Left kidney (tissue), 1 donor: ENCODE measurements at regions not wholly inside any gene's neighbourhood (a gene's known extent, or its start where the extent isn't known, plus 50 kb on each side); places are given as distances from the start of the nearest gene placed in this dataset.
A peak's percentile ranks its signal among the peaks of the same experiment; 100 is the strongest.

Experiments used
- DNase-seq: peaks from one replicate; pipeline ENCODE4 v3.0.0-alpha.2; 2013

DNA sequence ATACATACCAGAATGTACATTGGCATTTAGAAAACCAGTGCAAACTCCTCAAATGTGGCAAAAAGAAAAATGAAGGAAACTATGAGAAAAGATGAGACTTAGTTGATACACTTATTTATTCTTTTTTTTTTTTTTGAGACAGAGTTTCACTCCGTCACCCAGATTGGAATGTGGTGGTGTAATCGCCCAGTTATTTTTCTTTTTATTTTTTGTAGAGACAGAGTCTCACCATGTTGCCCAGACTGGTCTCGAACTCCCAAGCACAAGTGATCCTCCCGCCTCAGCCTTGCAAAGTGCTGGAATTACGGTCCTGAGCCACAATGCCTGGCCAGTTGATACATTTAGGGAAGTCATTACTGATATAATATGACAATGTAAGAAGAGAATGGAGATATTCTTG is 274.2 kb upstream of the LRATD1 start:
- no peak for DNase-seq

DNA sequence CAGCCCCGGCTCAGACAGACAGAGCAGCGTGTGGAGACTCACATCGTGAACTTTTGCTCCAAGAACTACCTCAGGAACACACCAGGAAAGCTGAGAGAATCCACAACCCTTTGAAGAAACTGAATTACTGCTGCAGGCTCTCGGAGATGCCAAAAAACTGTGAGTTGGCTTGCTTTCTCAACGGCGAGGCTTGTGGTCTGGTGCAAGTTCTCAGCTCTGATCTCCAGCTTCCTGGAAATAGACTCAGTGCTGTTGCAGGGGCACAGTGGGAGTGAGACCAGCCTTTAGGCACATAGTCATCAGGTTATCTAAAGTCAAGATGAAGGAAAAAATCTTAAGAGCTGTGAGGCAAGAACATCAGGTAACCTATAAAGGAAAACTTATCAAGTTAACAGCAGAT is 273.7 kb upstream of the LRATD1 start:
- no peak for DNase-seq

GRCh38 chr2:14363137-14363536 is 269.4 kb upstream of the LRATD1 start:
- DNase-seq = no peak

DNA sequence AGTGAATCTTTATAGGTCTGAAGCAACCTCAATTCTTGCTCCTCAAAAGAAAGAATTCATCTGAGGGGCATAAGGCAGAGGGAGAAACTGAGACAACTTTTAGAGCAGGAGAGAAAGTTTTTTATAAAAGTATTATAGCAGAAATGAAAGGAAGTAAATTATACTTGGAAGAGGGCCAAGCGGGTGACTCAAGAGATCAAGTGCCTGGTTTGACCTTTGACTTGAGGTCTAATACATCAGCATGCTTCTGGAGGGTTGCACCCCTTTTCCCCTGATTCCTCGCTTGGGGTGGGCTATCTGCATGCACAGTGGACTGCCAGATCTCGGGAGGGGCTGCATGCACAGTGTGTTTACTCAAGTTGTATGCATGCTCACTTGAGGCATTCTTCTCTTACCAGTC is 268.5 kb upstream of the LRATD1 start:
- DNase-seq = no peak

DNA sequence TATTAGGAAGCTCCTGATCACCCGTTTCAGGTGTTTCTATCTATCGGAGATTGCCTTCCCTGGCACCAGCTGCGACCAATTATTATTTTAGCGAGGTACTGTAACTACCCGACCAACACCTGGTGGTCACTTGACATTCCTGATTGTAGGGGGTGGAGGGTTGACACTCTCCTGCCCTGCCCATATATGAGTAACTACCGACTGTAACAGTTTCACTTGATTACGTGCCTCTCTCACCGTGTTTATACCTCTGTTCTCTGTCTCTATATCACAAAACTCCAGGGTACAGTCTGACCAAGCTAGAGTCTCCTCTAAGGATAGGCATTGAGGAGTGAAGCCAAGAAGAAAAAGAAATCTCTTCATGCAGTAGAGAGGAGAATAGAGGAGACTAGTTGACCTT is 268.0 kb upstream of the LRATD1 start:
- DNase-seq = no peak

- no peak for DNase-seq
Measured at GRCh38 chr2:14385043-14385442, 247.5 kb upstream of the LRATD1 start.

- DNase-seq = no peak
Measured at GRCh38 chr2:14387332-14387731, 245.2 kb upstream of the LRATD1 start.

- DNase-seq = no peak
Measured at GRCh38 chr2:14388724-14389123, 243.8 kb upstream of the LRATD1 start.

DNA sequence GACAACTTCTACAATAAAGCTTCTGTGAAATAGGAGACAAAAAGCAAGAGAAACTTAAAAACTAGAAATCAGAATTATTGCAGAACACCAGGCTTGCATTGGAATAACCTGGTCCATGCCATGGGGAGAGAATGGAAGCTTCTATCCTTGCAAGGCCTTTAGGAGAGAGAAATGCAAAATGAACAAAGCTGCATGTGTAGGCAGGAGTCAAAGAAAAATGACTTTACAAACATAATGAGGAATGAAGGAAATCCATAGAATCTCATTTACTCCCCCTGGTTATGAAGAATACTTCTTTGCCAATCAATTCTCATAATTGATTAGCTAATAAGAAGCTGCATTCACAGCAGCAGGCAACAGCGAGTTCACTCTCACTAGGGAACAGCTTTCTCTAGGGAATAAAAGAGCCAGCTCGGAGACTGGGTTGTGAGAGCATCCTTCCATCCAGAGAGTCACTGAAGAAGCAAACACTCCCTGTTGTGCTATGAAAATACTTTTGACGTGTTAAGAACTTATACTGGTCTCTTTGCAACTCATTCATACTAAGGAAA is 235.9 kb upstream of the LRATD1 start:
- DNase-seq = no peak

- DNase-seq = no peak
Measured at GRCh38 chr2:14398641-14399040, 233.9 kb upstream of the LRATD1 start.

DNA sequence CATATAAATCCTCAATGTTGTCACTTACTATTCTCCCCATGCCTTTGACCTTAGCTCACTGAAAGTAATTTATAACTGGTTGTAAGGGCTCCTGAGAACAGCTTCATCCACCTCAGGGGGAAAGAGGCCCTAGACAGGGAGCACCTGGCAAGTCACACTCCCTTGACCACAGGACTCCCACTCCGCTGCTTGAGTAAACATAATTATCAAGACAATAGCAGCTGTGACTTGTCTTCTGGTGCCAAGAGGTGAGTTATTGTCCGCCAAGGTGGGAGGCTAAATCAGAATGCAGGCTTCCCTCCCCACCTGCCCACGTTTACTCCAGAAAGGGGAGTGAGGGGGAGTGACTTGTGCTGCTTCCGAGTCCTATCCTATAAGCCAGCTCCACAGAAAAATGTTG is 230.6 kb upstream of the LRATD1 start:
- peak; percentile 86 for DNase-seq

DNA sequence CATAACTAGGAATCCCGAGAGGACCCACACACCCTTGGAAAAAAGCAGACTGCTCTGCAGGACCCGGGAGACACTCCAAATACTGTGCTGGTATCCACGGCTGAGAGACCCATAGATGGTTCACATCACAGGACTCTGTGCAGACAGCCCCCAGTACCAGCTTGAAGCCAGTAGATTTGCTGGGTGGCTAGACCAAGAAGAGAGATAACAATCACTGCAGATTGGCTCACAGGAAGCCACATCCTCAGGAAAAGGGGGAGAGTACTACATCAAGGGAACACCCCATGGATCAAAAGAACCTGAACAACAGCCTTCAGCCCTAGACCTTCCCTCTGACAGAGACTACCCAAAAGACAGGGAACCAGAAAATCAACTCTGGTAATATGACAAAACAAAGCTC is 223.8 kb upstream of the LRATD1 start:
- DNase-seq = no peak

GRCh38 chr2:14417551-14417950 is 215.0 kb upstream of the LRATD1 start:
- no peak for DNase-seq

DNA sequence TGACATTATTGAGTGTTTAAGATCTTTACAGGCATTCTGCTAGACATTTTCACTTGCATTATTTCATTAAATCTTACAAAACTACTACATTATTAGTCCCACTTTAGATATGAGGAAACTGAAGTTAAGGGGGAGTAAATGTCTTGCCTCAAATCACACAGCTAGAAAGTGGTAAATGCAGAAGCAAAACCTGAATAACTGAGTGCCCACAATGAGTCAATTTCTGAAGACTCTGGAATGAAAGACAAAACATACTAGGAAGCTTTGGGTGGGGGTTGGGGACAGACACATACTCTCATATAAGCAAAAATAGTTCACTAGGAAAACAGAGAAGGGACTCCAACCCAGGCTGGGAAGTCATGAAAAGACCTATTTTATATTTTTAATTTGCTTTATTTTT is 214.4 kb upstream of the LRATD1 start:
- DNase-seq = no peak

- DNase-seq = no peak
Measured at GRCh38 chr2:14420851-14421250, 211.7 kb upstream of the LRATD1 start.

GRCh38 chr2:14422426-14422825 is 210.1 kb upstream of the LRATD1 start:
- DNase-seq = no peak

DNA sequence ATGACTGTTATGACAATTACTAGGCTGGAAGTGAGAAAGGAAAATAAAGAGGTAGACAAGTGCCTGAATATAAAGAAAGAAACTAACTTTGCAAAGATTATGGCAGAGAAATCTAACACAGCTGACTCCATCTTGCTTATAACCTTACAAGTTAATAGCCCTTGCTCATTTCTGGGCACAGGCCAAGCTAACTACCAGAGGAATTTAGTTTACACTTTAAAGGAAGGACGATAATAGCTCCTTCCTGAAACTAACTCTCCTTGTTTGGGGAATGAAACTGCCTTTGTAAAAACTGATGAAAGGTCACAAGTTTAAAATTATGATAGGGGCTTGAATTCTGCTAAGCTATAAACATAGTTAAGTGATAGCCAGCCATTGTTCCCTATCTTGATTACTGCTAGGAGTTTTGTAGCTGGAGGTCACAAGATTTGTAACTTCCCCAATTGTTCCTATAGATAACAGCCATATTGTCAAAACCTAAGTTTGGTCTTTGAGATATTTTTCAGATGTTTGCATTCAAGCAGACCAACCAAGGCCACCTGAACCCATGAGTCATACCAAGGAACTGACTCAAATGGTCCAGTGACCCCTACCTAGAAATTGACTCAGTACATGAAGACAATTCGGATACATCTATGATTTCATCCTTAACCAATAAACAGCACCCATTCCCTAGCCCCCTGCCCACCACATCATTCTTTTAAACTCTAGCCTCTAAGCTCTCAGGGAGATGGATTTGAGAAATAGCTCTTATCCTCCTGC is 209.2 kb upstream of the LRATD1 start:
- DNase-seq = no peak

DNA sequence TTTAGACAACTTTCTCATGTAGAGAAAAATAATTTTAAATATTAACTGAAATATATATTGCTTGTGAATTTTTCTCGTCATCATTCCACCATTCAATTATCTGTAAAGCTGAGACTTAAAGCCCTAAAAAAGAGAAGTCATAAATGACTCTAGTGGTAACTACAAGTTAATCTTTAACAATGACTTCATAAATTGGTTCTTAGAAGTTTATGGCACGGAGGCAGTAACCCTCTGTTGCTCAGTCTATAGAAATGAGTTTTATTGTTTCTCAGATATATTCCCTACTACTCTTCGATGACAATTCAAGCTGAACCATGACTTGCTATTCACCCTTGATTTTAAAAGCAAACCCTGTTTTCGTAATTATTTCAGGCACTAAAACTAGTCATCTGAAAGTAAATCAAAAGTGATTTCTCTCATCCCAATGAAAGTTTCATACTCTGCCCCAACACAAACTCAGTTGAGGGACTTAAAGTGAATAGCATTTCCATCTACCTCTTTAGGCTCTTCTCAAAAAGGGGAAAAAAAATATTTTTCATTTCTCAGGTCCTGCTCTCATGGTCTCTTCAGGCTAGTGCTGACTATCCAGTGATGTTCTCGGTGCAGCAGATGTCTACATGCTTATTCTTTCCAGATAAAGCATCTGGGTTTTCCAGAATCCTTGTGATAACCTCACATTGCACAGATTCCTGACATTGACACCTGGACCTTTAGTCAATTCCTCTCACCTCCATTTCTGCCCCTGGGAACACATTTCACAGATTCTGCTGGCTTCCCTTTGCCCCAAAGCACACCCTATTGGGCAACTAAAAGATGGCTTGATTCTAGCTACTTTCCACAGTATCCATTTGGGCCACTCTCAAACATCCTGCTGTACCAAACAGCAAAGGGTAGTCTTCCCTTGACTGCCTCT is 207.8 kb upstream of the LRATD1 start:
- DNase-seq = no peak

GRCh38 chr2:14425869-14426268 is 206.6 kb upstream of the LRATD1 start:
- no peak for DNase-seq

DNA sequence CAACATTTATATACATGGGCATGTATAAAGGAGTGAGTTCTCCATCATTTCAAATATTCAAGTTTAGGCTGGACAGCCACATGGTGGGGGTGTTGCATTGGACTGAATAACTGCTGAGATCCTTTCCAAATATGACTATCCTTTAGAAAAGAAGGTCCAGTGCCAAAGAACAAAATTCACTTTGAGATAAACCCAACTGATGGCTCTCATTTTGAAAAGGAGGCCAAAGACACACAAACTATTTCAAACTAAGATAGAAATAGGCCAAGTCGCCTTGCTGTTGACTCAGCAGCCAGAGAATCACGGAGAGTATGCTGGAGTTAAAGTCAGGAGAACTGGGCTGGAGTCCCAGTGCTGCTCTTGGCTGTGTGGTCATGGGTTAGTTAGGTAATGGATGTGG is 204.5 kb upstream of the LRATD1 start:
- DNase-seq = no peak

GRCh38 chr2:14433946-14434495 is 198.5 kb upstream of the LRATD1 start:
- DNase-seq = no peak

GRCh38 chr2:14445670-14446069 is 186.8 kb upstream of the LRATD1 start:
- no peak for DNase-seq

GRCh38 chr2:14448340-14448739 is 184.2 kb upstream of the LRATD1 start:
- no peak for DNase-seq
